ENCODE measurements at regions not wholly inside any gene's neighbourhood (a gene's known extent, or its start where the extent isn't known, plus 50 kb on each side); places are given as distances from the start of the nearest gene placed in this dataset.

- DNase-seq (ENCODE audit: low read depth), result no peak
- H3K4me3 ChIP-seq (ENCODE audit: control insufficient read depth, low read depth, low read length), result no peak overlapping the region
- TF ChIP-seq CTCF (IDR thresholded peaks at IDR 0.05; ENCODE audit: control insufficient read depth, insufficient read depth, low read depth, low read length, missing control alignments), result no peak
Measured at GRCh38 chr2:128639120-128639477, 320.4 kb upstream of the HS6ST1 start.

GRCh38 chr2:128639693-128640092 lies 321.0 kb upstream of the HS6ST1 start:
- H3K4me3 ChIP-seq (ENCODE audit: control insufficient read depth, low read depth, low read length), result no peak overlapping the region
- no peak for DNase-seq (ENCODE audit: low read depth)
- TF ChIP-seq CTCF (IDR thresholded peaks at IDR 0.05; ENCODE audit: control insufficient read depth, insufficient read depth, low read depth, low read length, missing control alignments), result no peak

GRCh38 chr2:128640166-128640844 lies 321.6 kb upstream of the HS6ST1 start:
- H3K4me3 ChIP-seq (ENCODE audit: control insufficient read depth, low read depth, low read length), result no peak overlapping the region
- no peak for TF ChIP-seq CTCF (IDR thresholded peaks at IDR 0.05; ENCODE audit: control insufficient read depth, insufficient read depth, low read depth, low read length, missing control alignments)
- no peak for DNase-seq (ENCODE audit: low read depth)

GRCh38 chr2:128640845-128641360 lies 322.2 kb upstream of the HS6ST1 start:
- DNase-seq (ENCODE audit: low read depth), result no peak
- TF ChIP-seq CTCF (IDR thresholded peaks at IDR 0.05; ENCODE audit: control insufficient read depth, insufficient read depth, low read depth, low read length, missing control alignments), result no peak
- no peak overlapping the region for H3K4me3 ChIP-seq (ENCODE audit: control insufficient read depth, low read depth, low read length)

GRCh38 chr2:128641421-128642080 lies 322.9 kb upstream of the HS6ST1 start:
- DNase-seq (ENCODE audit: low read depth), result no peak
- H3K4me3 ChIP-seq (ENCODE audit: control insufficient read depth, low read depth, low read length), result no peak overlapping the region
- TF ChIP-seq CTCF (IDR thresholded peaks at IDR 0.05; ENCODE audit: control insufficient read depth, insufficient read depth, low read depth, low read length, missing control alignments), result no peak

GRCh38 chr2:128642316-128642715 lies 323.6 kb upstream of the HS6ST1 start:
- no peak for DNase-seq (ENCODE audit: low read depth)
- TF ChIP-seq CTCF (IDR thresholded peaks at IDR 0.05; ENCODE audit: control insufficient read depth, insufficient read depth, low read depth, low read length, missing control alignments), result no peak
- H3K4me3 ChIP-seq (ENCODE audit: control insufficient read depth, low read depth, low read length), result no peak overlapping the region
